NT2/D1 (cell line): ENCODE measurements at regions not wholly inside any gene's neighbourhood (a gene's known extent, or its start where the extent isn't known, plus 50 kb on each side); places are given as distances from the start of the nearest gene placed in this dataset.
A peak's percentile ranks its signal among the peaks of the same experiment; 100 is the strongest.

Source experiments
- DNase-seq: peaks from one replicate; pipeline ENCODE4 v3.0.0-alpha.2; 2011; ENCODE audit warnings: low read depth, low spot score
- H3K27me3 ChIP-seq: 2 replicates; pipeline ENCODE4 v1.6.0; 2011; ENCODE audit warnings: mild to moderate bottlenecking; ENCODE audit not compliant: insufficient read length, insufficient read depth
- H3K36me3 ChIP-seq: 2 replicates; pipeline ENCODE4 v1.6.1; 2011; ENCODE audit warnings: mild to moderate bottlenecking, low read length, mixed read lengths; ENCODE audit not compliant: insufficient read depth, insufficient read length
- H3K4me1 ChIP-seq: 2 replicates; pipeline ENCODE4 v1.5.1; 2011; ENCODE audit not compliant: insufficient read depth, insufficient read length
- H3K4me3 ChIP-seq: 2 replicates; pipeline ENCODE4 v1.5.1; 2011; ENCODE audit warnings: low read depth; ENCODE audit not compliant: insufficient read length
- H3K9ac ChIP-seq: 2 replicates; pipeline ENCODE4 v1.6.0; 2011; ENCODE audit warnings: low read depth; ENCODE audit not compliant: insufficient read length
- H3K9me3 ChIP-seq: 2 replicates; pipeline ENCODE4 v1.5.1; 2011; ENCODE audit warnings: mild to moderate bottlenecking, low read length; ENCODE audit not compliant: insufficient read depth
- SUZ12 ChIP-seq: IDR thresholded peaks from 2 replicates; pipeline ENCODE4 v1.6.1; 2011; ENCODE audit not compliant: insufficient read length, insufficient read depth; ENCODE audit errors: extremely low read depth
- YY1 ChIP-seq: IDR thresholded peaks from 2 replicates; pipeline ENCODE4 v1.6.1; 2011; ENCODE audit not compliant: insufficient read length, insufficient read depth
- ZNF274 ChIP-seq: IDR thresholded peaks from 2 replicates; pipeline ENCODE4 v1.6.1; 2011; ENCODE audit warnings: mild to moderate bottlenecking, low read depth, low read length

DNA sequence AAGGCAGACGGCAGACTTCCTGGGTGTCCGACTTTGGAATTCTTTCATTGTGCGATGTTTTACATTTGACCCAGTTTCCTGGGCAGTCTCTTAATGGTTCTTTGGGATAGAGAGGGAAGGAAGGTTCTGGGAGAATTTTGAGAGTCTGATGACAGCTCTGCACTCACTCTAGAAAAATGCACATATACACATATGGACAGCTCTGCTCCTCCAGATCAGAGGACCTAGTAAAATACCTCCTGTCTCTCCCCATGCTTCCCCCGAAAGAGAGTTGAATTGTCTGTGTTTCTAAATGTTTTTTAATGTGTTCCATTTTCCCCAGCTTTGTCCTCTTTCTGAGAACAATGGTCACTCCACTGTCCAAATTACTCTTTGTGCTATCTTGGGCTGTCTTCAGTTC is 102.0 kb upstream of the CXCR4 start:
- H3K9me3 ChIP-seq, result no peaks in the 10 kb centered on the region
- H3K9ac ChIP-seq, result no peak overlapping the region
- no peak overlapping the region for H3K4me3 ChIP-seq
- H3K27me3 ChIP-seq, result no peaks in the 10 kb centered on the region
- TF ChIP-seq SUZ12, result no peak
- TF ChIP-seq ZNF274, result no peak
- no peak for TF ChIP-seq YY1
- H3K36me3 ChIP-seq, result no peaks in the 10 kb centered on the region
- no peak for DNase-seq
- H3K4me1 ChIP-seq, result no peaks in the 10 kb centered on the region

DNA sequence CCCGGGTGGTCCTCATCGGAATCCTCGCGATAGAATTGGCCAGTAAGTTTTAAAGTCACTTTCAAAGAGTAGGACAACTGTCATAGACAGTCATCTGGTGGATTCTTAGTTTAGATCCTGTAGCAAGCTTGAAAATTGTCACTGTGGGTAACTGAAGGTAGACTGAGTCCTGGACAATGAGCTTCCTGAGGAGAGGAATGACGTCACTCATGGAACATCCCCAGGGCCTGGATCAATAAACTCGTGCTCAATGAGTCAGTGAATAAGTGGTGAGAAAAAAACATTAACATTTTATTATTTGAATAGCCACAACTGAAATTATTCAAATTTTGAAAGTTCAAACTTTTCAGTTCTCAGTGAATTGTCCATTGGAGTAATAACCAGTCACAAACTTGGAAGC is 101.4 kb upstream of the CXCR4 start:
- Histone ChIP-seq H3K4me1 (no peaks in the 10 kb centered on the region), H3K9ac (no peak overlapping the region), H3K27me3 (no peaks in the 10 kb centered on the region), H3K36me3 (no peaks in the 10 kb centered on the region), H3K4me3 (no peak overlapping the region), H3K9me3 (no peaks in the 10 kb centered on the region)
- no peak for TF ChIP-seq ZNF274
- no peak for TF ChIP-seq YY1
- no peak for TF ChIP-seq SUZ12
- no peak for DNase-seq

DNA sequence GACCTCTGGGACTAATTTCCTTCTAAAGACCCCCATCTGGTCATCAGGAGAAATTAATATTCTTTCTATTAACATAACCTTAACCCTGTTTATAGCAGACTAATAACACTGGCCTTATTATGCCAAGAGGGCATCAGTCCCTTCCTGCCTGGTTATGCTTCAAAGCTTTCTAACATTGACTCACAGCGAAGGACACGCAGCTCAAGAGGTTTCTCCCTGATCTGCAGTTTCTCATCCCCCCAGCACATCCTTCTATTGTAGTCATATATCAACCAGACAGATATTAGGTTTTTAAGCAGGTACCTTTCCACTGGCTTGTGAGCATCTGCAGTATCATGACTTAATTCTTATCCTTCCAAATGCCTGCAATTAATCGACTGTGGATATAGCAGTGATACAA is 100.0 kb upstream of the CXCR4 start:
- no peak for TF ChIP-seq ZNF274
- TF ChIP-seq SUZ12, result no peak
- no peak for TF ChIP-seq YY1
- no peak for DNase-seq
- H3K9ac ChIP-seq, result no peak overlapping the region
- no peaks in the 10 kb centered on the region for H3K9me3 ChIP-seq
- no peaks in the 10 kb centered on the region for H3K27me3 ChIP-seq
- no peak overlapping the region for H3K4me3 ChIP-seq
- no peaks in the 10 kb centered on the region for H3K4me1 ChIP-seq
- no peaks in the 10 kb centered on the region for H3K36me3 ChIP-seq

DNA sequence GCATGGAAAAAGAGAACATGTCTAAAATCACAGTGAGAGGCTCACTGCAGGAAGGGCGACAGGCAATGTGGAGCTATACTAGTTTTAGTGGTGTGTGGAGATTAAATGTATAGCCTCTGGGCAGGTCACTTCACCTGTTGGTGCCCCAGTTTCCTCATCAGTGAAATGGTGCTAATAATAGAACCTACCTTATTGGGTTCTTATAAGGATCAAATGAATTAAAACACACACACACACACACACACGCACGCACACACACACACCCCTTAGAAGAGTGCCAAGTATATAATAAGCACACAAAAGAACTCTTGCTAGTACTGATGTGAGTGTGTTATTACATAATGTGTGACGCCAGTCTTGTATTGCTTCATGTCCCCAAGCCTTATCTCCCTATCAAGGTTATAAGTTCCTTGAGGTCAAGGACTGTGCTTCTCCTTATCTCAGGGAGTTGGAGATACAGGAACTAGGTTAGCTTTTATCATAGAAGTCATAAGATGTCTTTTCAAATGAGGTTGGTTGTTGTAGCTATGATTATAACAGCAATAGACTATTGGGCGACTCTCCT is 98.0 kb upstream of the CXCR4 start:
- DNase-seq, result no peak
- Histone ChIP-seq H3K4me1 (no peaks in the 10 kb centered on the region), H3K27me3 (no peaks in the 10 kb centered on the region), H3K4me3 (no peak overlapping the region), H3K36me3 (no peaks in the 10 kb centered on the region), H3K9me3 (no peaks in the 10 kb centered on the region), H3K9ac (no peak overlapping the region)
- TF ChIP-seq ZNF274 (no peak), SUZ12 (no peak)

DNA sequence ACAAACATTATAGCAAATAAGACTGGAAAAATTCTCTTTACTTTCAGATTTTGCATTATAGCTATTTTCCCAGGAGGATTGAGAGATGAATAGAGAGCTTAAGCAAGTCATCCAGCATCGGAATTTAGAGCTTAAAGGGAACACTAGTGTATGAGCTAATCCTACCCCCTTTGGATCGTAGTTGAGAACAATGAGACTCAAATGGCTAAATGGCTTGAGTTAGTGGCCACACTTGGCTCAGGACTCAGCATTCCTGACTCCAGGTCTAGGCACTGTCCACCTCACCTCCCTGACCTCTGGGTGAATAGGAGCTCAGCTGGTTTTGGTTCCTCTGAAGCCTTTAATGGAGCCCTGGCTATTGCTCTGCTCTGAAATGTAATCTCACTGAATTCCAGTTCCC is 97.5 kb upstream of the CXCR4 start:
- Histone ChIP-seq H3K4me1 (no peaks in the 10 kb centered on the region), H3K9ac (no peak overlapping the region), H3K9me3 (peaks cover 5% of the 10 kb centered on the region; the same call in 1 of the 2 replicates), H3K27me3 (no peaks in the 10 kb centered on the region), H3K36me3 (no peaks in the 10 kb centered on the region), H3K4me3 (no peak overlapping the region)
- DNase-seq, result peak; percentile 15
- TF ChIP-seq ZNF274 (no peak), YY1 (no peak), SUZ12 (no peak)

DNA sequence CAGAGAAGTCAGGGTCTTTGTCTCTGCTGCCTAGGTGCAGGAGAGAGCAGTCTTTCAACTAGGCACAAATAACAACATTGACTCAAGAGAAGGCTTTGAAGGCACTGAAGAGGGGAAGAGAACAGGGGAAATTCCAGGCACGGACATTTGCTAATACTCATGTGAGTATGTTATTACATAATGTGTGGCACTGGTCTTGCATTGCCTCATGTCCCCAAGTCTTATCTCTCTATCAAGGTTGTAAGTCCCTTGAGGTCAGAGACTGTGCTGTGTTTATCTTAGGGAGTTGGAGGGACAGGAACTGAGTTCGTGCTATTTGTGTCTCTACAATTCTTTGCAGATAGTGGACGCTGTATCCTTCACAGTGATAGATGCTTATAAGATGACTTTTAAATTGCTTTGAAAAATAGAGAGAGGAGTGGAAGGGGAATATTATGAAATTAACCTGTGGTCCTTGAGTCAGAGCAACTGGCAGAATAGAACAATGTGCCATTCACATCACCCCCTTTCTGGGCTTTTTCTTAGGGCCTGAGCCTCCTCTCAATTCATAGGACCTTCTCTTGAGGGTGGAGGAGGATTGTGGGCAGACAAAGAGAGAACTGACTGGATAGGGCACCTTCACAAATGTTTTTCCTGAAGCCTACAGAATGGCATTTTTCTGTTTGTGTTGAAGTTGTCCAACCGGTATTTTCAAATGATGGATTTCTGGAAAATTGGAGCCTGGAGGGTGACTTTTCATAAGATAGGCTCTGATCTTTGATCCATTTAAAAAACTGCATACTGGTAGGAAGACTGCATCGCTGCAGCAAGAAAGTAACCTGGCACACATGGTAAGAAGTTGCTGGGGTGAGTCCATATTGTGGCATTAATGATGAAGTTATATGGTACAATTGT is 96.6 kb upstream of the CXCR4 start:
- no peak overlapping the region for H3K9ac ChIP-seq
- H3K36me3 ChIP-seq, result no peaks in the 10 kb centered on the region
- no peaks in the 10 kb centered on the region for H3K4me1 ChIP-seq
- H3K27me3 ChIP-seq, result no peaks in the 10 kb centered on the region
- no peak overlapping the region for H3K4me3 ChIP-seq
- DNase-seq, result no peak
- H3K9me3 ChIP-seq, result peaks cover 13% of the 10 kb centered on the region; the same call in 1 of the 2 replicates
- TF ChIP-seq ZNF274, result no peak
- no peak for TF ChIP-seq YY1
- no peak for TF ChIP-seq SUZ12

DNA sequence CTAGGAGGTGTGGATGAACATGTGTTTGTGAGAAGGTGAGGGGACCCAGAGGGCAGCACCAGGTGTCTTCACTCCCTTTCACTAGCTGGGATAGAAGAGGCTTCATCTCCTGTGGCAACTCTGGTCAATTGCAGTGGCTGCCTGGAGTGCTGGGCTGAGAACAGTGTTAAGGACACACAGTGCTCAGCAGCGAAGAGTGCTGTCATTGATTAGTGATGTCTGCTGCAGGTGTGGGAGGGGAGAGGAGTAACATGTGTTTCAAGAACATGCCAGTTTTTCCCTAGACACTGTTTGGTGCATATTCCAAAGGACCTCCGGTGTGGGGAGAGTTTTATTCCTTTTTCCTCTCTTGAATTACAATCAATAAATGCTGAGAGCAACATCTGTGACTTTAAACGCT is 95.9 kb upstream of the CXCR4 start:
- H3K9ac ChIP-seq, result no peak overlapping the region
- H3K36me3 ChIP-seq, result no peaks in the 10 kb centered on the region
- H3K4me3 ChIP-seq, result no peak overlapping the region
- no peak for TF ChIP-seq SUZ12
- no peak for TF ChIP-seq ZNF274
- TF ChIP-seq YY1, result no peak
- H3K4me1 ChIP-seq, result no peaks in the 10 kb centered on the region
- H3K9me3 ChIP-seq, result peaks cover 14% of the 10 kb centered on the region; the same call in 1 of the 2 replicates
- no peak for DNase-seq
- H3K27me3 ChIP-seq, result no peaks in the 10 kb centered on the region
